ENCODE measurements at regions not wholly inside any gene's neighbourhood (a gene's known extent, or its start where the extent isn't known, plus 50 kb on each side); places are given as distances from the start of the nearest gene placed in this dataset.
A peak's percentile ranks its signal among the peaks of the same experiment; 100 is the strongest.

- Histone ChIP-seq H3K9ac (ENCODE audit: low read depth, low read length) (no peak overlapping the region), H3K27me3 (ENCODE audit: control insufficient read depth, insufficient read depth, low read length) (no peaks in the 10 kb centered on the region), H3K4me1 (ENCODE audit: control insufficient read depth, insufficient read depth, low read length) (peaks cover 11% of the 10 kb centered on the region), H3K4me2 (ENCODE audit: low read length) (no peak overlapping the region), H3K9me3 (replicated peaks; ENCODE audit: low read length) (no peaks in the 10 kb centered on the region), H3K36me3 (ENCODE audit: insufficient read depth, low read length) (no peaks in the 10 kb centered on the region), H3K4me3 (ENCODE audit: low read length) (no peak overlapping the region)
Measured at GRCh38 chr2:188196343-188197008, 95.2 kb upstream of the GULP1 start.

- Histone ChIP-seq H3K27me3 (ENCODE audit: control insufficient read depth, insufficient read depth, low read length) (no peaks in the 10 kb centered on the region), H3K9ac (ENCODE audit: low read depth, low read length) (peak overlapping the region; percentile 19), H3K4me3 (ENCODE audit: low read length) (no peak overlapping the region), H3K4me1 (ENCODE audit: control insufficient read depth, insufficient read depth, low read length) (peaks cover 11% of the 10 kb centered on the region), H3K36me3 (ENCODE audit: insufficient read depth, low read length) (no peaks in the 10 kb centered on the region), H3K9me3 (replicated peaks; ENCODE audit: low read length) (no peaks in the 10 kb centered on the region), H3K4me2 (ENCODE audit: low read length) (peak overlapping the region; percentile 51)
Measured at GRCh38 chr2:188199716-188200128, 92.0 kb upstream of the GULP1 start.

- Histone ChIP-seq H3K4me1 (ENCODE audit: control insufficient read depth, insufficient read depth, low read length) (peaks cover 6% of the 10 kb centered on the region), H3K36me3 (ENCODE audit: insufficient read depth, low read length) (no peaks in the 10 kb centered on the region), H3K4me3 (ENCODE audit: low read length) (no peak overlapping the region), H3K9me3 (replicated peaks; ENCODE audit: low read length) (no peaks in the 10 kb centered on the region), H3K9ac (ENCODE audit: low read depth, low read length) (no peak overlapping the region), H3K4me2 (ENCODE audit: low read length) (no peak overlapping the region), H3K27me3 (ENCODE audit: control insufficient read depth, insufficient read depth, low read length) (no peaks in the 10 kb centered on the region)
Measured at GRCh38 chr2:188201639-188202038, 90.0 kb upstream of the GULP1 start.

GRCh38 chr2:188202777-188203176 lies 88.9 kb upstream of the GULP1 start:
- no peaks in the 10 kb centered on the region for H3K9me3 ChIP-seq (replicated peaks; ENCODE audit: low read length)
- no peaks in the 10 kb centered on the region for H3K27me3 ChIP-seq (ENCODE audit: control insufficient read depth, insufficient read depth, low read length)
- no peaks in the 10 kb centered on the region for H3K36me3 ChIP-seq (ENCODE audit: insufficient read depth, low read length)
- H3K4me3 ChIP-seq (ENCODE audit: low read length), result no peak overlapping the region
- peaks cover 3% of the 10 kb centered on the region for H3K4me1 ChIP-seq (ENCODE audit: control insufficient read depth, insufficient read depth, low read length)
- H3K4me2 ChIP-seq (ENCODE audit: low read length), result no peak overlapping the region
- no peak overlapping the region for H3K9ac ChIP-seq (ENCODE audit: low read depth, low read length)

- no peak overlapping the region for H3K9ac ChIP-seq (ENCODE audit: low read depth, low read length)
- no peaks in the 10 kb centered on the region for H3K9me3 ChIP-seq (replicated peaks; ENCODE audit: low read length)
- H3K36me3 ChIP-seq (ENCODE audit: insufficient read depth, low read length), result no peaks in the 10 kb centered on the region
- no peak overlapping the region for H3K4me3 ChIP-seq (ENCODE audit: low read length)
- peaks cover 3% of the 10 kb centered on the region for H3K4me1 ChIP-seq (ENCODE audit: control insufficient read depth, insufficient read depth, low read length)
- no peaks in the 10 kb centered on the region for H3K27me3 ChIP-seq (ENCODE audit: control insufficient read depth, insufficient read depth, low read length)
- no peak overlapping the region for H3K4me2 ChIP-seq (ENCODE audit: low read length)
Measured at GRCh38 chr2:188203776-188204175, 87.9 kb upstream of the GULP1 start.

GRCh38 chr2:188204824-188205223 lies 86.8 kb upstream of the GULP1 start:
- Histone ChIP-seq H3K27me3 (ENCODE audit: control insufficient read depth, insufficient read depth, low read length) (no peaks in the 10 kb centered on the region), H3K4me1 (ENCODE audit: control insufficient read depth, insufficient read depth, low read length) (peaks cover 2% of the 10 kb centered on the region), H3K4me3 (ENCODE audit: low read length) (no peak overlapping the region), H3K9ac (ENCODE audit: low read depth, low read length) (no peak overlapping the region), H3K9me3 (replicated peaks; ENCODE audit: low read length) (no peaks in the 10 kb centered on the region), H3K36me3 (ENCODE audit: insufficient read depth, low read length) (no peaks in the 10 kb centered on the region), H3K4me2 (ENCODE audit: low read length) (no peak overlapping the region)

- no peak overlapping the region for H3K4me3 ChIP-seq (ENCODE audit: low read length)
- H3K9ac ChIP-seq (ENCODE audit: low read depth, low read length), result no peak overlapping the region
- no peaks in the 10 kb centered on the region for H3K9me3 ChIP-seq (replicated peaks; ENCODE audit: low read length)
- H3K27me3 ChIP-seq (ENCODE audit: control insufficient read depth, insufficient read depth, low read length), result no peaks in the 10 kb centered on the region
- H3K4me2 ChIP-seq (ENCODE audit: low read length), result no peak overlapping the region
- H3K36me3 ChIP-seq (ENCODE audit: insufficient read depth, low read length), result no peaks in the 10 kb centered on the region
- no peaks in the 10 kb centered on the region for H3K4me1 ChIP-seq (ENCODE audit: control insufficient read depth, insufficient read depth, low read length)
Measured at GRCh38 chr2:188207554-188207953, 84.1 kb upstream of the GULP1 start.

GRCh38 chr2:188209218-188209617 lies 82.5 kb upstream of the GULP1 start:
- no peak overlapping the region for H3K9ac ChIP-seq (ENCODE audit: low read depth, low read length)
- H3K4me3 ChIP-seq (ENCODE audit: low read length), result no peak overlapping the region
- H3K4me1 ChIP-seq (ENCODE audit: control insufficient read depth, insufficient read depth, low read length), result no peaks in the 10 kb centered on the region
- no peak overlapping the region for H3K4me2 ChIP-seq (ENCODE audit: low read length)
- no peaks in the 10 kb centered on the region for H3K9me3 ChIP-seq (replicated peaks; ENCODE audit: low read length)
- no peaks in the 10 kb centered on the region for H3K36me3 ChIP-seq (ENCODE audit: insufficient read depth, low read length)
- H3K27me3 ChIP-seq (ENCODE audit: control insufficient read depth, insufficient read depth, low read length), result no peaks in the 10 kb centered on the region

- no peak overlapping the region for H3K4me2 ChIP-seq (ENCODE audit: low read length)
- no peaks in the 10 kb centered on the region for H3K27me3 ChIP-seq (ENCODE audit: control insufficient read depth, insufficient read depth, low read length)
- H3K36me3 ChIP-seq (ENCODE audit: insufficient read depth, low read length), result no peaks in the 10 kb centered on the region
- H3K9me3 ChIP-seq (replicated peaks; ENCODE audit: low read length), result no peaks in the 10 kb centered on the region
- H3K4me3 ChIP-seq (ENCODE audit: low read length), result no peak overlapping the region
- H3K9ac ChIP-seq (ENCODE audit: low read depth, low read length), result no peak overlapping the region
- no peaks in the 10 kb centered on the region for H3K4me1 ChIP-seq (ENCODE audit: control insufficient read depth, insufficient read depth, low read length)
Measured at GRCh38 chr2:188217264-188217663, 74.4 kb upstream of the GULP1 start.

- no peaks in the 10 kb centered on the region for H3K9me3 ChIP-seq (replicated peaks; ENCODE audit: low read length)
- no peak overlapping the region for H3K4me2 ChIP-seq (ENCODE audit: low read length)
- H3K36me3 ChIP-seq (ENCODE audit: insufficient read depth, low read length), result no peaks in the 10 kb centered on the region
- H3K4me3 ChIP-seq (ENCODE audit: low read length), result no peak overlapping the region
- no peaks in the 10 kb centered on the region for H3K4me1 ChIP-seq (ENCODE audit: control insufficient read depth, insufficient read depth, low read length)
- no peaks in the 10 kb centered on the region for H3K27me3 ChIP-seq (ENCODE audit: control insufficient read depth, insufficient read depth, low read length)
- no peak overlapping the region for H3K9ac ChIP-seq (ENCODE audit: low read depth, low read length)
Measured at GRCh38 chr2:188219541-188219940, 72.1 kb upstream of the GULP1 start.

GRCh38 chr2:188220535-188220934 lies 71.1 kb upstream of the GULP1 start:
- no peaks in the 10 kb centered on the region for H3K27me3 ChIP-seq (ENCODE audit: control insufficient read depth, insufficient read depth, low read length)
- no peak overlapping the region for H3K9ac ChIP-seq (ENCODE audit: low read depth, low read length)
- H3K4me3 ChIP-seq (ENCODE audit: low read length), result no peak overlapping the region
- no peaks in the 10 kb centered on the region for H3K9me3 ChIP-seq (replicated peaks; ENCODE audit: low read length)
- no peak overlapping the region for H3K4me2 ChIP-seq (ENCODE audit: low read length)
- no peaks in the 10 kb centered on the region for H3K36me3 ChIP-seq (ENCODE audit: insufficient read depth, low read length)
- H3K4me1 ChIP-seq (ENCODE audit: control insufficient read depth, insufficient read depth, low read length), result no peaks in the 10 kb centered on the region

GRCh38 chr2:188227713-188228112 lies 64.0 kb upstream of the GULP1 start:
- no peak overlapping the region for H3K4me3 ChIP-seq (ENCODE audit: low read length)
- no peaks in the 10 kb centered on the region for H3K9me3 ChIP-seq (replicated peaks; ENCODE audit: low read length)
- no peak overlapping the region for H3K4me2 ChIP-seq (ENCODE audit: low read length)
- H3K36me3 ChIP-seq (ENCODE audit: insufficient read depth, low read length), result no peaks in the 10 kb centered on the region
- no peaks in the 10 kb centered on the region for H3K4me1 ChIP-seq (ENCODE audit: control insufficient read depth, insufficient read depth, low read length)
- H3K9ac ChIP-seq (ENCODE audit: low read depth, low read length), result no peak overlapping the region
- H3K27me3 ChIP-seq (ENCODE audit: control insufficient read depth, insufficient read depth, low read length), result no peaks in the 10 kb centered on the region
